SIG-M5 treated with dmso at 0.1 percent for 504 hours (cell line): ENCODE measurements at regions not wholly inside any gene's neighbourhood (a gene's known extent, or its start where the extent isn't known, plus 50 kb on each side); places are given as distances from the start of the nearest gene placed in this dataset.

ENCODE experiments used
- DNase-seq: peaks from one replicate; lab custom pipeline; 2025; ENCODE audit not compliant: unreplicated experiment; lab: John Stamatoyannopoulos, UW

DNA sequence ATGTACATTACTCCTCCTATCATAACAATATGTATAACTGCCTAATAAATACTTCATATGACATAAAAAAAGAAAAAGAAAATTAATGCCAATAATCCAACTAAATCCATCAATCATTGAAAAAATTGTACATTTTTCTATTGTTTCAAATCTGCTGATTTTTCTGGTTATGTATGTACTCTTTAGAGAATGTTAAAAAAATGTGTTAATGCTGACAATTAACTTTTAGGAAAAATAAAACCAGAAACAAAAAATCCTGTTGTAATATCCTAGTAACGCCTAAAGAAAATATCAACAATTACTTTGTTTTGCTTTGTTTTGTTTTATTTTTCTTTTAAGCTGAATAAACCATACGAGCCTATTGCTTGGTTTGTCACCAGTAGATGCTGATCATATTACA, 213.9 kb upstream of the USP25 start:
- no peak for DNase-seq

DNA sequence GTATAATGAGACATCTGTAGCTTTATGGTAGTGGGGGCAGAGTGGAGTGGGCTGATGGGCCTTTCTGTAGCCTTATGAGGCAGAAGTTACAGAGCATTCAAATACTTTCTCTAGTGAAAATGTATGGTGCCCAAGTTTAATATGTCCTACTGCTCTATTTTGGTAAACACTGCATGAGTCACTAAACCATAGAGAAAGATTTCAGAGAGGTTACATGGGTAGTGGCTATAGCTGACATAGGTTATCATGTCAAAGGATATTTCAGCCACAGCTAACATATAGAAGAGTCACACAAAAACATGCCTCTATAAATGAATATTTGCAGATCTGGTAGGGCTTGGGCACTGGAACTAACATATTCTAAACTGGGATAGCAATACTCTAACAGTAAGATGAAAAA, 212.4 kb upstream of the USP25 start:
- no peak for DNase-seq

DNA sequence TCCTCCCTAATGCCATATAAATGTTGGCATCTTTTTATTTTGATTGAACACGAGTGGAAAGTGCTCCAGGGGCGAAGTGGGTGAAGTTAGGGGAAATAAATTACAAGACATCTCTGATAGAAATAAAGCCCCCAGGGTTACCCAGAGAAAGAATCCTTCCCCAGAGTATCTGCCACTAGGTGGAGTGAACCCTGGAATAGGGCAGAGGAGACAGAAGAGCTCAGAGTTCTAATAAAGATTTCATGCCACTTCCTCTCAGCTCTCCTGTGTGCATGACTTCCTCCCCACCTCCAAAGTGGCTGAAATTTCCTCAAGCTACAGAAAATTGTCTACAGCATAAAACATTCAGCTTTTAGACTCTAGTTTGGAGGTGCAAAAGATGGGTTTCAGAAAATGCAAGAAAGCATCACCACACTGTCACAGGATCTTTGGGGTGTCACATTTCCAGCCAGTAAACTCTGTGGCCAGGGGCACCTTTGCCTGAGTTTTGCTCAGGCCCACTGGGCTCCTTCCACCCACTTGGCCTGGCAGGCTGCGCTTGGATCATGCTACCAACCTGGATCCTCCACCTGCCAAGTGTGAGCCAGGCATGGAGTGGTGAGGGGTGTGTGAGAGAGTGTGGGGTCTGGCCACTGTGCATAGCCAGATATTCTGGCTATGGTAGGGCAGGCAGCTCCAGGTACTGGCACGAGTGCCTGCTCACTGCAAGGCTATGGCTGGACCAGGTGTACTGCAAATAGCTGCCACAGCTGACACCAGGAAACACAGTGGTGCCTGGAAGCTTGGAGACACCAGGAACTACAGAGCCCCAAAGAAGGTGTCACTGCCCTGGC, 208.8 kb upstream of the USP25 start:
- peak; percentile 1 for DNase-seq

DNA sequence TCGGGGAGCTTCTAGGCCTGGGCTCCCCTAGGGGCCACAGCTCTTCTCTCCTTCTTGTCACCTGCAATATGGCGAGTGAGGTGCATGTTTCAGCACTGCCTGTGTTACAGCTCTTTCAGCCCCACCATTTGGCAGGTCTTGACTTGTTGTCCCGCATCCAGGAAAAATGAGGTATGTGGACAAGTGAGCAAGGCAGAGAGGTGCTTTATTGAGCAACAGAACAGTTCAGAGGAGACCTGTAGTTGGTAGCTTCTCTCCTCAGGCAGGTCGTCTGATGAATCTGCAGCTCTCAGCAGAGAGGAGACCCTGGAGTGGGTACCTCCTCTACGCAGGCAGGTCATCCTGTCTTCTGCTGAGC, 208.2 kb upstream of the USP25 start:
- no peak for DNase-seq

- no peak for DNase-seq
Observed at GRCh38 chr21:15522148-15522547, 207.6 kb upstream of the USP25 start.

- no peak for DNase-seq
Observed at GRCh38 chr21:15524855-15525254, 204.9 kb upstream of the USP25 start.

DNA sequence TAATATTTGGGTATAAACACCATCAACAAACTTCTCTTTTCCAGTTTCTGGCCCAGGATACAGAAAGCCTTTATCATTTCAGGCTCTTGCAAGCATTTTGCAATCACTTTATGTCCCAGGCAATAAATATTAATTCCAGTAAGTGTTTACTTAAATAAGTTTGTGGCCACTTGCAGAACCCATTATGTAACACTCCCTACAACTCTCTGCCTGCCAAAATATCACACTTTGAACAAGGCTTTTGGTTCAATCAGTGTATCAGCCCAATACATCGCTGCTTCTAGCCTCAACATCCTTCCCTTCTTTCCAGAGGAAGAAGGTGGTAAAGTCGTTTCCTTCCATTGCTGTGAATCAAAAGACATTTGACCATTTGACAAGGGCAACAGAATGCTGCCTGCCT, 203.0 kb upstream of the USP25 start:
- DNase-seq: no peak

DNA sequence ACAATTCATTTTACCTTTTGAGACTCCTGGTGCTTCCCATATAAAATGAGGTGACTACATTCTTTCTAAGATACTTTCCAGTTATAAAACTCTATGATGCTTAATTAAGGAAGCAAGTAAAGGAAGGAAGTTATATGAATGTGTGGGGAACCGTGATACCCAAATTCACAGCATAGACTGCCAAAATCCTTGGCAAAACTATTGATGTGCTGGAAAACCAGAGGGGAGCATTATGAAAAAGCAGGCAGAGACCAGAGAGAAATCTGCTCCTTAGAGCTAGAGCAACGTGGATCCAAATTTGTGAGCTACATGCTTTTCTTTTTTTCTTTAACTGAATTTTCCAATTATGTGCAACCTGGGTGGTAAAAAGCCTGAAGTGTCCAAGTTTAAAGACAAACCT, 201.4 kb upstream of the USP25 start:
- DNase-seq: no peak

- DNase-seq: no peak
Observed at GRCh38 chr21:15531986-15532385, 197.8 kb upstream of the USP25 start.

DNA sequence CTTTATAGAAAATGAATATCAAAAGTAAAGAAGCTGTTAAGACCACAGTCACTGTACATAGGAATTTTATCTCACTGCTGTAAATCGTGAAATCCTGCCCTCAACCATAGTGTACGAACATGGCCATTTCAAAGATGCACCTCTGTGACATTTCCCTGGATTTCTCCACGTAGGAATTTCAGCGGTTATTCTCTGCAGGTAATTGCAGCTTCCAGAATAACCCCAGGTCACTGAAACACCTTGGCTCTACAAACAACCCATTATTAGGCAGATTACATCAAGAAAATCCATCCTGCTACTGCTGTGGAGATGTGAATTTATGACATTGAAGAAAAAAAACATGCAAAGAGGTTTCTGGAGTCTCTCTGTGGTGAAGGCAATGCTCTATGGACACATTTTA, 196.2 kb upstream of the USP25 start:
- DNase-seq: no peak

GRCh38 chr21:15534450-15534886, 195.3 kb upstream of the USP25 start:
- peak; percentile 47 for DNase-seq

- DNase-seq: no peak
Observed at GRCh38 chr21:15539376-15539775, 190.4 kb upstream of the USP25 start.

GRCh38 chr21:15543473-15543872, 186.3 kb upstream of the USP25 start:
- DNase-seq: no peak

- no peak for DNase-seq
Observed at GRCh38 chr21:15549671-15550070, 180.1 kb upstream of the USP25 start.

GRCh38 chr21:15552914-15553494, 176.8 kb upstream of the USP25 start:
- DNase-seq: peak; percentile 55

DNA sequence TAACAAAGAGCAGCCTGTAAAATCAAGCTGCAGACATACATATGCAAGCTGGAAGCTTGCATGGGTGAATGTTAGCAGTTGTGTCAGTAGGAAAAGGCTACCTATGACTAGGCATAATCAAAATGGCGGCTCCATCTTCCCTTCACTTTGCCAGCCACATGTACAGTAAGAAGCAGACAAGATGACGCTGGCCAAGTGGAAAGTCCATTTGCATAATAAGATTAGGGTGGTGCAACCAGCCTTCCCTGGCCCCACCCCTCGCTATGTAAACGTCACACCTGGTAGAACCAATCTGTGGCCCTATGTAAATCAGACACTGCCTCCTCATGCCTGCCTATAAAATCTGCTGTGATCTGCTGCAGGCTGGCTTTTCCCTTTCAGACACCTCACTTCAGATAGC, 171.9 kb upstream of the USP25 start:
- DNase-seq: no peak

DNA sequence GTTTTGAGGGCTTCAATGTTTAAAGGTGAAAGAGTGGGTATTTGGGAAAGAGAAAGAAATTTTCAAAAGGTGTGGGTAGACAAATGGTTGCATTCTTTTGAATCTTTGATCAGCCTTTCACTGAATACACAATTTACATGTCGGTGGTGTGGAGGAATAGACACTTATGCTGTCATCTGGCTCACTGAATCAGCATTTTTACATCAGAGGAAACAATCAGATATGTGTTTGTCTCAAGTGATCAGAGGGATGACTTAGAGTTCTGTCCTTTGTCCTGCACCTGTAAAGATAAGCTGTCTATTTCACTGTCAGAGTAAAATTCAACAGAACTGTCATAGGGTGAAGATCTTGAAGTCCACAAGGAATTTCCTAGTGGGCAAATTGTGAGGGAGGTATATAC, 170.9 kb upstream of the USP25 start:
- no peak for DNase-seq

DNA sequence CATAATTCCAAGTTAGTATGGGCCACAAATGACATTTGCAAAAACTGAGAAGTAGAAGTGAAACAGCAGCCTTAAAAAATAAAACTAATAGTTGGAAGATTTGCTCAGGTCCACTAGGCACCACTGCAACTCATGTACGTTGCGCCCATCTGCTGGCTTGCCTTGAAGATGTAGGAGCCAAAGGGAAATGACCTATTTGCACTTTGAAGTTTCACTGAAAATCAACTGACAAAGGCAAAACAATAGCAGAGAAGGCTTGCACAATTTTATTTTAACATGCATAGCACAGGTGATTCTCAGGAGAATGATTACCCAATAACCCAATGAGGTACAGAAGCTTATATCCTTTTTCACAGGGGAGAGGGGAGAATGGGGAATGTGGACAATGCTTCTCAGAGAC, 170.1 kb upstream of the USP25 start:
- no peak for DNase-seq

GRCh38 chr21:15560383-15561056, 169.3 kb upstream of the USP25 start:
- DNase-seq: no peak

DNA sequence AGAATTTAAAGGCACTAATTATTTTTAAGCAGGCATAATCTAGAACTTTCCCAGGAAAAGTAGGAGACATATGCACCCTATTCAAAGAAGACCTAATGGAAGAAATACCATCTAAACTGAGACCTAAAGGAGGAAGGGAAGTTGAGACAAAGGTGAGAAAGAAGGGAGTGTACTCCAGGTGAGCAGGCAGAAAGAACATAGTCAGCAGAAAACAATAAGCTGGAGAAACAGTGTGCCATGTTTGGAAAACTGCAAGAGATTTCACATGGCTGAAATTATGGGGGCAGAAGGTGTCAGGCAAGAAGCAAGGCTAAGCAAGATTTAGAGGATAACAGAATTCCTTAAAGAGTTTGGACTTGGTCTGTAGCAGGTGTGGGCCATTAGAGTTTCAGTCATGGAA, 167.0 kb upstream of the USP25 start:
- no peak for DNase-seq

DNA sequence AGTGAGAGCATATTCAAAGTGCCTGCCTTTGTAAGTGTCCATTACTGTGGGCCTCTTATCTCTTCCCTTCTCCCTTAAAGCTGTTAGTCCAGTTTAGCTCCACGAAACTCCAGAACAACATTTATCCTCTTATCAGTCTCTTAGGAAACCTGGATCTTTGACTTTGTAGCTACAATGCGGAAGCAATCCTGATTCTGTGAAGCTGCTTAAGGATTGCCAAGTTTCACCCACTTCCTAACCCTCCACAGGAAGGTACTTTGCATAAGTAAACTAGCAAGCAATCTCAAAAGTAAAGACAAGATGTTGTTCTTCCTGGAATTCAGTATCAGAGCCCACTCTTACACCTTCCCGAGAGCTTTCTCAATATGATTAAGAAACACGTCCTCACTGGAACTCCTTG, 164.9 kb upstream of the USP25 start:
- DNase-seq: no peak

GRCh38 chr21:15566703-15567102, 163.1 kb upstream of the USP25 start:
- DNase-seq: no peak
